HepG2 (cell line): ENCODE measurements at regions not wholly inside any gene's neighbourhood (a gene's known extent, or its start where the extent isn't known, plus 50 kb on each side); places are given as distances from the start of the nearest gene placed in this dataset.

Experiments used
- ATF7 ChIP-seq, 2 experiments: fragments of 450-650 bp in 1 of 2; sonication (generic) in 1 of 2; formaldehyde crosslinking in 1 of 2; IDR thresholded peaks; 2 replicates each; pipeline versions ENCODE4 v1.4.0 to v1.6.1; 2016 to 2020; ENCODE audit warnings: antibody characterized with exemption in 1 of 2, mild to moderate bottlenecking in 1 of 2, missing genetic modification reagents in 1 of 2
- FOXP1 ChIP-seq, 2 experiments: fragments of 450-650 bp in 1 of 2; IDR thresholded peaks; 2 replicates each; pipeline ENCODE4 v1.6.1; 2017 to 2018; ENCODE audit warnings: antibody characterized with exemption in 1 of 2
- GATAD2A ChIP-seq: IDR thresholded peaks from 2 replicates; pipeline ENCODE4 v1.6.1; 2016
- GZF1 ChIP-seq: sonication (generic); formaldehyde crosslinking; IDR thresholded peaks from 2 replicates; pipeline ENCODE4 v1.5.1; 2020; ENCODE audit warnings: mild to moderate bottlenecking, missing genetic modification reagents
- PAF1 ChIP-seq: IDR thresholded peaks from 2 replicates; pipeline ENCODE4 v1.6.1; 2016; ENCODE audit warnings: missing genetic modification reagents, missing compliant biosample characterization
- SOX6 ChIP-seq, 2 experiments: fragments of 450-650 bp in 1 of 2; sonication (generic) in 1 of 2; formaldehyde crosslinking in 1 of 2; IDR thresholded peaks; 2 replicates each; pipeline versions ENCODE4 v1.4.0 to v1.6.1; 2017 to 2020; ENCODE audit warnings: antibody characterized with exemption in 1 of 2, mild to moderate bottlenecking in 1 of 2, missing genetic modification reagents in 1 of 2
- ZBTB46 ChIP-seq: sonication (generic); formaldehyde crosslinking; IDR thresholded peaks from 2 replicates; pipeline ENCODE4 v1.4.0; 2020; ENCODE audit warnings: mild to moderate bottlenecking, missing genetic modification reagents, borderline replicate concordance
- ZNF629 ChIP-seq: sonication (generic); formaldehyde crosslinking; conservative IDR thresholded peaks from 2 replicates; pipeline ENCODE4 v1.5.0; 2020; ENCODE audit warnings: missing genetic modification reagents
- ZNF674 ChIP-seq: sonication (generic); formaldehyde crosslinking; IDR thresholded peaks from 2 replicates; pipeline ENCODE4 v1.5.0; 2020; ENCODE audit warnings: low read depth, mild to moderate bottlenecking, missing genetic modification reagents
- TF ChIP-seq, protein P1 (sequence below), 2 experiments: sonication (generic) in 1 of 2; formaldehyde crosslinking in 1 of 2; IDR thresholded peaks; 2 replicates each; pipeline versions ENCODE4 v1.4.0 to v1.6.1; 2016 to 2020; ENCODE audit warnings: borderline replicate concordance in 1 of 2, low read depth in 1 of 2, mild to moderate bottlenecking in 1 of 2, missing genetic modification reagents in 1 of 2
- TF ChIP-seq, protein P2 (sequence below): sonication (generic); formaldehyde crosslinking; IDR thresholded peaks from 2 replicates; pipeline ENCODE4 v1.4.0; 2020; ENCODE audit warnings: missing genetic modification reagents, borderline replicate concordance

- TF ChIP-seq, protein P1, sequence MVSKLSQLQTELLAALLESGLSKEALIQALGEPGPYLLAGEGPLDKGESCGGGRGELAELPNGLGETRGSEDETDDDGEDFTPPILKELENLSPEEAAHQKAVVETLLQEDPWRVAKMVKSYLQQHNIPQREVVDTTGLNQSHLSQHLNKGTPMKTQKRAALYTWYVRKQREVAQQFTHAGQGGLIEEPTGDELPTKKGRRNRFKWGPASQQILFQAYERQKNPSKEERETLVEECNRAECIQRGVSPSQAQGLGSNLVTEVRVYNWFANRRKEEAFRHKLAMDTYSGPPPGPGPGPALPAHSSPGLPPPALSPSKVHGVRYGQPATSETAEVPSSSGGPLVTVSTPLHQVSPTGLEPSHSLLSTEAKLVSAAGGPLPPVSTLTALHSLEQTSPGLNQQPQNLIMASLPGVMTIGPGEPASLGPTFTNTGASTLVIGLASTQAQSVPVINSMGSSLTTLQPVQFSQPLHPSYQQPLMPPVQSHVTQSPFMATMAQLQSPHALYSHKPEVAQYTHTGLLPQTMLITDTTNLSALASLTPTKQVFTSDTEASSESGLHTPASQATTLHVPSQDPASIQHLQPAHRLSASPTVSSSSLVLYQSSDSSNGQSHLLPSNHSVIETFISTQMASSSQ (IDR thresholded peaks at IDR 0.05; ENCODE audit: low read depth), result no peak
- TF ChIP-seq, protein P1 (CRISPR knock-in tag; IDR thresholded peaks at IDR 0.05; ENCODE audit: borderline replicate concordance), result no peak
- TF ChIP-seq FOXP1 (IDR thresholded peaks at IDR 0.05) (no peak), FOXP1 (CRISPR knock-in tag; IDR thresholded peaks at IDR 0.05) (no peak), PAF1 (no peak), GZF1 (CRISPR knock-in tag) (no peak), ZNF674 (no peak), SOX6 (IDR thresholded peaks at IDR 0.05) (no peak), SOX6 (CRISPR knock-in tag; IDR thresholded peaks at IDR 0.05) (no peak), ZNF629 (CRISPR knock-in tag) (no peak), ZBTB46 (CRISPR knock-in tag) (no peak), ATF7 (IDR thresholded peaks at IDR 0.05) (no peak), ATF7 (CRISPR knock-in tag; IDR thresholded peaks at IDR 0.05) (no peak), GATAD2A (no peak)
- TF ChIP-seq, protein P2, sequence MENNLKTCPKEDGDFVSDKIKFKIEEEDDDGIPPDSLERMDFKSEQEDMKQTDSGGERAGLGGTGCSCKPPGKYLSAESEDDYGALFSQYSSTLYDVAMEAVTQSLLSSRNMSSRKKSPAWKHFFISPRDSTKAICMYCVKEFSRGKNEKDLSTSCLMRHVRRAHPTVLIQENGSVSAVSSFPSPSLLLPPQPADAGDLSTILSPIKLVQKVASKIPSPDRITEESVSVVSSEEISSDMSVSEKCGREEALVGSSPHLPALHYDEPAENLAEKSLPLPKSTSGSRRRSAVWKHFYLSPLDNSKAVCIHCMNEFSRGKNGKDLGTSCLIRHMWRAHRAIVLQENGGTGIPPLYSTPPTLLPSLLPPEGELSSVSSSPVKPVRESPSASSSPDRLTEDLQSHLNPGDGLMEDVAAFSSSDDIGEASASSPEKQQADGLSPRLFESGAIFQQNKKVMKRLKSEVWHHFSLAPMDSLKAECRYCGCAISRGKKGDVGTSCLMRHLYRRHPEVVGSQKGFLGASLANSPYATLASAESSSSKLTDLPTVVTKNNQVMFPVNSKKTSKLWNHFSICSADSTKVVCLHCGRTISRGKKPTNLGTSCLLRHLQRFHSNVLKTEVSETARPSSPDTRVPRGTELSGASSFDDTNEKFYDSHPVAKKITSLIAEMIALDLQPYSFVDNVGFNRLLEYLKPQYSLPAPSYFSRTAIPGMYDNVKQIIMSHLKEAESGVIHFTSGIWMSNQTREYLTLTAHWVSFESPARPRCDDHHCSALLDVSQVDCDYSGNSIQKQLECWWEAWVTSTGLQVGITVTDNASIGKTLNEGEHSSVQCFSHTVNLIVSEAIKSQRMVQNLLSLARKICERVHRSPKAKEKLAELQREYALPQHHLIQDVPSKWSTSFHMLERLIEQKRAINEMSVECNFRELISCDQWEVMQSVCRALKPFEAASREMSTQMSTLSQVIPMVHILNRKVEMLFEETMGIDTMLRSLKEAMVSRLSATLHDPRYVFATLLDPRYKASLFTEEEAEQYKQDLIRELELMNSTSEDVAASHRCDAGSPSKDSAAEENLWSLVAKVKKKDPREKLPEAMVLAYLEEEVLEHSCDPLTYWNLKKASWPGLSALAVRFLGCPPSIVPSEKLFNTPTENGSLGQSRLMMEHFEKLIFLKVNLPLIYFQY, result no peak
Measured at GRCh38 chr5:74482990-74483389, 157.5 kb downstream of the ENC1 start (continued).
